GM10266 (cell line): ENCODE measurements at regions not wholly inside any gene's neighbourhood (a gene's known extent, or its start where the extent isn't known, plus 50 kb on each side); places are given as distances from the start of the nearest gene placed in this dataset.

Source experiments
- DNase-seq: peaks from one replicate; pipeline ENCODE4 v3.0.0; 2012; ENCODE audit errors: extremely low spot score
- CTCF ChIP-seq: IDR thresholded peaks from 2 replicates; pipeline ENCODE4 v1.5.1; 2012; ENCODE audit warnings: mild to moderate bottlenecking, low read depth; ENCODE audit not compliant: control insufficient read depth, insufficient read depth; ENCODE audit errors: missing control alignments

GRCh38 chr9:79796411-79796810 is 224.6 kb downstream of the TLE4 start:
- DNase-seq = no peak
- TF ChIP-seq CTCF = no peak

- no peak for TF ChIP-seq CTCF
- DNase-seq = no peak
These were observed 216.9 kb downstream of the TLE4 start for GRCh38 chr9:79788662-79789061.

GRCh38 chr9:79781263-79781662 is 209.5 kb downstream of the TLE4 start:
- TF ChIP-seq CTCF = no peak
- DNase-seq = no peak

GRCh38 chr9:79780559-79780958 is 208.8 kb downstream of the TLE4 start:
- no peak for TF ChIP-seq CTCF
- no peak for DNase-seq

- TF ChIP-seq CTCF = no peak
- DNase-seq = no peak
These were observed 208.1 kb downstream of the TLE4 start for GRCh38 chr9:79779901-79780300.

GRCh38 chr9:79778581-79778980 is 206.8 kb downstream of the TLE4 start:
- DNase-seq = no peak
- TF ChIP-seq CTCF = no peak

GRCh38 chr9:79776581-79776980 is 204.8 kb downstream of the TLE4 start:
- TF ChIP-seq CTCF = no peak

More at GRCh38 chr9:79776581-79776980, 204.8 kb downstream of the TLE4 start:
- no peak for DNase-seq
